Panc1 (cell line): ENCODE measurements at regions not wholly inside any gene's neighbourhood (a gene's known extent, or its start where the extent isn't known, plus 50 kb on each side); places are given as distances from the start of the nearest gene placed in this dataset.

ENCODE experiments used
- ATAC-seq: fragments of 200-7000 bp; cut with Tn5 transposase; 2 replicates; pipeline ENCODE4 v1.9.1; 2020; ENCODE audit warnings: mild to moderate bottlenecking, moderate library complexity
- BruUV-seq: library from RNA; stranded (reverse); fragments of 400-500 nt; replicated peaks from 2 replicates; lab custom pipeline; 2021; lab: Mats Ljungman, UMichigan
- CTCF ChIA-PET: fragments of 300-600 bp; sonication (Branson Sonifier 250); formaldehyde crosslinking; loops from one replicate; lab custom pipeline; 2022; ENCODE audit warnings: antibody characterized with exemption; lab: Charles Lee
- POLR2A ChIA-PET: fragments of 300-600 bp; sonication (Branson Sonifier 250); formaldehyde crosslinking; loops from one replicate; lab custom pipeline; 2022; ENCODE audit warnings: antibody characterized with exemption; lab: Charles Lee
- DNase-seq: peaks from one replicate; pipeline ENCODE4 v3.0.0-alpha.2; 2010; ENCODE audit warnings: low read depth, low spot score
- H3K27ac ChIP-seq: 2 replicates; pipeline ENCODE4 v1.5.1; 2011; ENCODE audit warnings: mild to moderate bottlenecking, low read length, inconsistent platforms
- H3K27me3 ChIP-seq: fragments of 200-500 bp; sonication (Bioruptor generic); 2 replicates; pipeline ENCODE4 v1.6.0; 2014; ENCODE audit warnings: low read length, inconsistent platforms; ENCODE audit not compliant: control insufficient read depth, insufficient read depth
- H3K36me3 ChIP-seq: fragments of 200-500 bp; sonication (Bioruptor generic); 2 replicates; pipeline ENCODE4 v1.5.1; 2014; ENCODE audit warnings: inconsistent platforms, mild to moderate bottlenecking, low read length, moderate library complexity; ENCODE audit not compliant: control insufficient read depth, insufficient read depth
- H3K4me1 ChIP-seq: 2 replicates; pipeline ENCODE4 v1.5.1; 2011; ENCODE audit warnings: inconsistent platforms, mild to moderate bottlenecking, low read length, moderate library complexity; ENCODE audit not compliant: control insufficient read depth, insufficient read depth
- H3K4me3 ChIP-seq, 2 experiments: 2 replicates each; pipeline ENCODE4 v1.5.1; 2011 to 2012; ENCODE audit warnings: low read depth in 2 of 2, low read length in 2 of 2, mild to moderate bottlenecking in 2 of 2, inconsistent platforms in 1 of 2, moderate library complexity in 1 of 2
- H3K9me3 ChIP-seq: fragments of 200-500 bp; sonication (Bioruptor generic); 2 replicates; pipeline ENCODE4 v1.5.1; 2014; ENCODE audit warnings: low read depth, mild to moderate bottlenecking, inconsistent platforms, low read length, moderate library complexity; ENCODE audit not compliant: control insufficient read depth, insufficient read depth
- POLR2AphosphoS5 ChIP-seq: IDR thresholded peaks from 2 replicates; pipeline ENCODE4 v1.6.1; 2012; ENCODE audit warnings: mild to moderate bottlenecking, low read depth, low read length, moderate library complexity
- REST ChIP-seq, 2 experiments: IDR thresholded peaks; 2 replicates each; pipeline ENCODE4 v1.6.1; 2011 to 2012; ENCODE audit warnings: low read depth in 2 of 2, control low read depth in 1 of 2, low read length in 1 of 2, mild to moderate bottlenecking in 1 of 2, moderate library complexity in 1 of 2; ENCODE audit not compliant: insufficient read depth in 1 of 2
- SIN3A ChIP-seq: IDR thresholded peaks from 2 replicates; pipeline ENCODE4 v1.6.1; 2012; ENCODE audit warnings: low read depth, mild to moderate bottlenecking, low read length, moderate library complexity, borderline replicate concordance; ENCODE audit not compliant: insufficient read depth
- TCF7L2 ChIP-seq: IDR thresholded peaks from 2 replicates; pipeline ENCODE4 v1.6.1; 2011; ENCODE audit warnings: mild to moderate bottlenecking, low read depth, low read length, inconsistent platforms
- in situ Hi-C: cut with HindIII; loops from 2 replicates; pipeline ENCODE4 v1.10.0; 2016; ENCODE audit warnings: low sequenced_read_pairs, low pct_unique_long_range_greater_than_20kb
- intact Hi-C: fragments of 100-400 bp; cut with micrococcal nuclease; formaldehyde crosslinking; loops from one replicate; pipeline ENCODE4 v1.10.0; 2022; ENCODE audit not compliant: unreplicated experiment
- TF ChIP-seq, protein P1 (sequence below): fragments of 450-650 bp; IDR thresholded peaks from 2 replicates; pipeline ENCODE4 v1.5.1; 2017; ENCODE audit warnings: mild to moderate bottlenecking

DNA sequence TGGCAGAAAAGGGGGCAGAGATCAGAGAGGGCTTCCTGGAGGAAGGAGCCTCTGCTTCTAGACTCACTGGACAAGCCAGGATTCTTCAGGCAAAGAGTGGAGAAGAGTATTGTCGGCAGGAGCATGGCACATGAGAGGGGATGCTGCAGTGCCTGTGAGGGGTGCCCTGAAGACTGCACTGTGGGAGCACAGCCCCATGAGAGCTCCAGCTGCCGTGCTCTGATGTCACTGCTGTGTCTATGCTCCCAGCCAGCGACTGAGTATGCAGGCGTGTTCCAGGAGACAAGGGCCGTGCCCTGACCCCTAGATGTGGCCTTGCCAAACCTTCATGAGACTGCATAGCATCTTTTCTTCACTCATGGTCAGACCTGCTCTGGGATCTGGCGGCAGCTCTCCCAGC is 339.1 kb downstream of the RPS24 start:
- Histone ChIP-seq H3K27me3 (peaks cover 12% of the 10 kb centered on the region), H3K36me3 (no peaks in the 10 kb centered on the region), H3K9me3 (no peaks in the 10 kb centered on the region), H3K4me3 (no peak overlapping the region), H3K4me1 (no peaks in the 10 kb centered on the region), H3K27ac (no peak overlapping the region)
- ChIA-PET CTCF (no interaction called here), POLR2A (no interaction called here)
- ATAC-seq (no peak), DNase-seq (no peak)
- no TSS peak for BruUV-seq
- in situ Hi-C loops (no loop called here), intact Hi-C loops (no loop called here)
- TF ChIP-seq REST (IDR thresholded peaks at IDR 0.05; ENCODE audit: insufficient read depth in 1 of 2, low read depth in 2 of 2, low read length in 1 of 2): no peak
- no peak for TF ChIP-seq TCF7L2
- TF ChIP-seq SIN3A: no peak
- TF ChIP-seq, protein P1, sequence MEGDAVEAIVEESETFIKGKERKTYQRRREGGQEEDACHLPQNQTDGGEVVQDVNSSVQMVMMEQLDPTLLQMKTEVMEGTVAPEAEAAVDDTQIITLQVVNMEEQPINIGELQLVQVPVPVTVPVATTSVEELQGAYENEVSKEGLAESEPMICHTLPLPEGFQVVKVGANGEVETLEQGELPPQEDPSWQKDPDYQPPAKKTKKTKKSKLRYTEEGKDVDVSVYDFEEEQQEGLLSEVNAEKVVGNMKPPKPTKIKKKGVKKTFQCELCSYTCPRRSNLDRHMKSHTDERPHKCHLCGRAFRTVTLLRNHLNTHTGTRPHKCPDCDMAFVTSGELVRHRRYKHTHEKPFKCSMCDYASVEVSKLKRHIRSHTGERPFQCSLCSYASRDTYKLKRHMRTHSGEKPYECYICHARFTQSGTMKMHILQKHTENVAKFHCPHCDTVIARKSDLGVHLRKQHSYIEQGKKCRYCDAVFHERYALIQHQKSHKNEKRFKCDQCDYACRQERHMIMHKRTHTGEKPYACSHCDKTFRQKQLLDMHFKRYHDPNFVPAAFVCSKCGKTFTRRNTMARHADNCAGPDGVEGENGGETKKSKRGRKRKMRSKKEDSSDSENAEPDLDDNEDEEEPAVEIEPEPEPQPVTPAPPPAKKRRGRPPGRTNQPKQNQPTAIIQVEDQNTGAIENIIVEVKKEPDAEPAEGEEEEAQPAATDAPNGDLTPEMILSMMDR: no peak
- TF ChIP-seq POLR2AphosphoS5: no peak

- intact Hi-C loops: no loop called here
- H3K27me3 ChIP-seq: peaks cover 12% of the 10 kb centered on the region; the same call in 1 of the 2 replicates
These were observed 340.8 kb downstream of the RPS24 start for GRCh38 chr10:78374331-78375028.

More at GRCh38 chr10:78374331-78375028, 340.8 kb downstream of the RPS24 start:
- ChIA-PET POLR2A (no interaction called here), CTCF (no interaction called here)
- in situ Hi-C loops: no loop called here
- no peak for DNase-seq
- no TSS peak for BruUV-seq
- no peaks in the 10 kb centered on the region for H3K4me1 ChIP-seq
- H3K27ac ChIP-seq: no peak overlapping the region
- no peak for TF ChIP-seq POLR2AphosphoS5
- TF ChIP-seq SIN3A: no peak
- TF ChIP-seq REST (IDR thresholded peaks at IDR 0.05; ENCODE audit: insufficient read depth in 1 of 2, low read depth in 2 of 2, low read length in 1 of 2): no peak
- TF ChIP-seq, protein P1: no peak
- no peak for TF ChIP-seq TCF7L2
- no peaks in the 10 kb centered on the region for H3K36me3 ChIP-seq
- 0 out of 2 replicates have a peak, but pooled peaks cover 4% of the 10 kb centered on the region for H3K9me3 ChIP-seq
- ATAC-seq: no peak
- no peak overlapping the region for H3K4me3 ChIP-seq
